ENCODE measurements at regions not wholly inside any gene's neighbourhood (a gene's known extent, or its start where the extent isn't known, plus 50 kb on each side); places are given as distances from the start of the nearest gene placed in this dataset.

DNA sequence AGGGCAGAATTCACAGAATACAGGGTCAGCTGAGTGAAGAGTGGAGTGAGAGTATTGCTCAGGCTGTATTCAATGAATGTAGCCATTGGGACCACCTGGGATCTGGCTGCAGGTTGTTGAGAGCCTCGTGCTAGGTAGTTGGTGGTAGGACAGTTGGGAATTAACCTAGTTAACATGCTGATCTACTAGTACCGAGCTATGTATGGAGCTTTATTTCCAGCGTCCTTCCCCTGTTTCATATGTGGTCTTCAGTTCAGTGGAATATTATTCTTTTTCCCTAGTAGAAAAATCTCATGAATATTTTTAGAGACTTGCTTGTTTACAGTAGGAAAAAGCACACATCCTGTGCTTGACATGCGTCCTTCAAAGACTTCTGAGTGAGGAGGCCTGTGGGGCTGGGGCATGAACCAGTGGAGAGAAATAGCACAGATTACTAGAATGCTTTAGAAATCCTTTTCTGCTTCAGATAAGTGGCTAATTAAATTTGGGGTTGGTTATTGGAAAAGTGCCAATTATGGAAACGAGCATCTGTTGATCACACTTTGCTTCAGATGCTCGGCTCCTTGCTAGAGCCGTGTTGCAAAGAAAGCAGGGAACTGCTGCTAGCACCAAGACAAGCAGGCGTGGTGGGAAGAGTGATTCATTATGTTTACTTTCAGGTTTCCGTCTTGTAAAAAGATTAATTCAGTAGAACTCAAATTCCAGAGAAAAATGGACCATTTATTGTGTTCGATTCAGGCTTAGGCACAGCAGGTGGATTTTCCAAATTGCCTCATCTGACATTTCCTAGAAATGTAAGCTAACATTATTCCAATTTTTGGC is 53.6 kb downstream of the ARF6 start:
- intact Hi-C loops (cut with DNase I): no loop called here
- Histone ChIP-seq H3K27me3 (no peaks in the 10 kb centered on the region), H3K4me1 (peaks cover 8 to 14% of the 10 kb centered on the region in 2 donors), H3K9me3 (no peaks in the 10 kb centered on the region), H3K27ac (no peak overlapping the region), H3K4me3 (replicated peaks in 1 of 3) (no peak overlapping the region), H3K36me3 (no peaks in the 10 kb centered on the region)
- TF ChIP-seq, protein P1, sequence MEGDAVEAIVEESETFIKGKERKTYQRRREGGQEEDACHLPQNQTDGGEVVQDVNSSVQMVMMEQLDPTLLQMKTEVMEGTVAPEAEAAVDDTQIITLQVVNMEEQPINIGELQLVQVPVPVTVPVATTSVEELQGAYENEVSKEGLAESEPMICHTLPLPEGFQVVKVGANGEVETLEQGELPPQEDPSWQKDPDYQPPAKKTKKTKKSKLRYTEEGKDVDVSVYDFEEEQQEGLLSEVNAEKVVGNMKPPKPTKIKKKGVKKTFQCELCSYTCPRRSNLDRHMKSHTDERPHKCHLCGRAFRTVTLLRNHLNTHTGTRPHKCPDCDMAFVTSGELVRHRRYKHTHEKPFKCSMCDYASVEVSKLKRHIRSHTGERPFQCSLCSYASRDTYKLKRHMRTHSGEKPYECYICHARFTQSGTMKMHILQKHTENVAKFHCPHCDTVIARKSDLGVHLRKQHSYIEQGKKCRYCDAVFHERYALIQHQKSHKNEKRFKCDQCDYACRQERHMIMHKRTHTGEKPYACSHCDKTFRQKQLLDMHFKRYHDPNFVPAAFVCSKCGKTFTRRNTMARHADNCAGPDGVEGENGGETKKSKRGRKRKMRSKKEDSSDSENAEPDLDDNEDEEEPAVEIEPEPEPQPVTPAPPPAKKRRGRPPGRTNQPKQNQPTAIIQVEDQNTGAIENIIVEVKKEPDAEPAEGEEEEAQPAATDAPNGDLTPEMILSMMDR (IDR thresholded peaks at IDR 0.05): no peak
- no peak for TF ChIP-seq POLR2A (IDR thresholded peaks at IDR 0.05)
- no peak for DNase-seq
- 68% methylated on average over 10 of the region's 10 CpGs for WGBS, 2 donors

DNA sequence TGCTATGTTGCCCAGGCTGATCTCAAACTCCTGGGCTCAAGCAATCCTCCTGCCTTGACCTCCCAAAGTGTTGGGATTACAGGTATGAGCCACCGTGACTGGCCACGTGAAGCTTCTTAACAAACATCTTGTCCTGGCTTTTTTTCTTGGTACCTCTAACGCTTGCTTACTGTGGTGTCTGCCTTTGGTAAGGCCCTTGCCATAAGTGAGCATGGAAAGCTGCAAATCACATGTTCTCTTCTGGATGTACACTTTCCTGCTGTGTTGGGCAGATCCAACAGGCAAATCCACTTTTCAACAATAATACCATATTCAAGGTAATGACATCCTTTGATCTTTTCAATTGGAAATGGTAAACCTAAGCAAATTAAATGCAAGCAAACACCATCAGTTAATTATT is 54.6 kb downstream of the ARF6 start:
- H3K4me1 ChIP-seq: peaks cover 11 to 16% of the 10 kb centered on the region in 2 donors
- 88 to 93% methylated on average over 3 of the region's 3 CpGs for WGBS, 2 donors
- no peak overlapping the region for H3K4me3 ChIP-seq (replicated peaks in 1 of 3)
- intact Hi-C loops (cut with DNase I): no loop called here
- H3K27me3 ChIP-seq: no peaks in the 10 kb centered on the region
- no peak for DNase-seq
- H3K36me3 ChIP-seq: no peaks in the 10 kb centered on the region
- no peak overlapping the region for H3K27ac ChIP-seq
- no peak for TF ChIP-seq POLR2A (IDR thresholded peaks at IDR 0.05)
- TF ChIP-seq, protein P1 (IDR thresholded peaks at IDR 0.05): no peak
- no peaks in the 10 kb centered on the region for H3K9me3 ChIP-seq

DNA sequence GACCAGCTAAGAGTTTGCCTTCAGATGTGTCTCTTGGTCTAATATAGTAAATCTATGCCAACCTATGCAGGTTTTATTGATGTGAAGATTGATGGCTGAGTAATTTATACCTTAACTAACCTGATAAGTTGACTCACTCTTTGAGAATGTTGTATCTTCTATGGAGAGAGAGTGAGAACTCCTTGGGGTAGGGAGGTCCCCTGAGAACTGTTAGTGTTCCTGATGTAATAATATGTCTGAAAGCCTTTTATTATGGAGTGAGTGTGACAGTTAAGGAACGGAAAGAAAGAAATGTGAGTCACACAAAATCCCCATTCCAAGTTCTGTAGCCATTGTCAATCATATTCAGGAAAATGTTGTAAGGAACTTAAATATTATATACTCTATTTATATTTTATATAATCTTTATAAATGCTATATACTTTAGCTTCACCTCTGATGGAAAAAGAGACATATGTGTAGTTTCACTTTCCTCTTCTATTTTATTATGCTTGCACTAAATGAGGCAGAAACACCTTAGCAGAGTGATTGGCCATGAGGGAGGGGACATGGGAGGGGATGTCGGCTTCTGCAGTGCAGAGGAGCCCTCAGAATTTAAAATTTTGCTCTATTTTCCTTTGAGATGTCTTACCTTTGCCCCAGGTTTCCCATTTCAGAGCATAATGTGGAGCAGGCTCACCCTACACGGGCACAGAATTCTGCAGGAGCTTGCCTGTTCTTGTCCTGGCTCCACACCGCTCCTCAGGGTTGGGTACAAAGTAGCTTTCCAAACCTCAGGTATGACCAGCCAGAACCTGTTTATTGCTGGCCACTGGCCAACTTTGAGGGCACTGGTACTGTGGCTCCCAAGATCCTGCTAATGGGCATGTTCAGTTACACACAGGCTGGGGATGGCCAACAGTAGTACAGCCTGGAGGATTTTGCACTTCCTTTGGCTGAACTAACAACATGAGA is 57.7 kb downstream of the ARF6 start:
- Histone ChIP-seq H3K9me3 (no peaks in the 10 kb centered on the region), H3K27me3 (no peaks in the 10 kb centered on the region), H3K4me3 (replicated peaks in 1 of 3) (no peak overlapping the region), H3K36me3 (no peaks in the 10 kb centered on the region), H3K27ac (peak overlapping the region; percentile 11 to 58 (median 37)), H3K4me1 (peaks cover 22 to 31% of the 10 kb centered on the region in 2 donors)
- no peak for TF ChIP-seq POLR2A (IDR thresholded peaks at IDR 0.05)
- TF ChIP-seq, protein P1 (IDR thresholded peaks at IDR 0.05): no peak
- peak; percentile 92 to 95 for DNase-seq
- intact Hi-C loops (cut with DNase I): no loop called here
- 61 to 62% methylated on average over 4 of the region's 4 CpGs for WGBS, 2 donors

DNA sequence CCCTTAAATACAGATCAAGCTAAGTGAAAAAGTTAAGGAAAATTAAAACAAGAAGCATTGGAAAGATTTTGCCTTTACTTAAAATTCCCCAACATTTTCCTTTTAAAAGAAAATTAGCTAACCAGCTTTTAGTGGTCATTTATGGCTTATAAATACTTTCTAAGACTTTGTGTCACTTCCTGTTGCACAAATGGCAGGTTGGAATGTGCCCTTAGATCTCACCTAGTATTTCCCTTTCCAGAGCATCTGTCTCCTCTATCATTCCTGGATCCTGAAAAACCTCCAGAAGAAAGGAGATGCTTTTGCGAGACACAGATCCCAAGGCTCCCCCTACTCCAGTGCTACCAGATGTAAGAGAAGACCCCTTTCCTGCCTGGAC is 58.3 kb downstream of the ARF6 start:
- Histone ChIP-seq H3K4me3 (replicated peaks in 1 of 3) (no peak overlapping the region), H3K27me3 (no peaks in the 10 kb centered on the region), H3K36me3 (no peaks in the 10 kb centered on the region), H3K9me3 (no peaks in the 10 kb centered on the region), H3K27ac (peak overlapping the region in 1 of 3 donors; percentile 11), H3K4me1 (peaks cover 22 to 31% of the 10 kb centered on the region in 2 donors)
- no peak for TF ChIP-seq POLR2A (IDR thresholded peaks at IDR 0.05)
- TF ChIP-seq, protein P1 (IDR thresholded peaks at IDR 0.05): no peak
- WGBS, 2 donors: 100% methylated on average over 1 of the region's 1 CpG
- intact Hi-C loops (cut with DNase I): no loop called here
- no peak for DNase-seq
